Lower lobe of right lung (tissue), 2 donors: ENCODE measurements at regions not wholly inside any gene's neighbourhood (a gene's known extent, or its start where the extent isn't known, plus 50 kb on each side); places are given as distances from the start of the nearest gene placed in this dataset.

Experiments used
- ATAC-seq, 2 donors: fragments of 200-7000 bp; cut with Tn5 transposase; one replicate each; pipeline ENCODE4 v1.9.1; 2020 to 2022; ENCODE audit warnings: mild to moderate bottlenecking in 2 of 2, moderate library complexity in 2 of 2
- DNase-seq: peaks from one replicate; pipeline ENCODE4 v3.0.0-alpha.2; 2020
- H3K27ac ChIP-seq: fragments of 200-600 bp; one replicate; pipeline ENCODE4 v1.8.0; 2022
- H3K27me3 ChIP-seq: fragments of 200-600 bp; one replicate; pipeline ENCODE4 v1.8.0; 2022; ENCODE audit warnings: low read depth
- H3K36me3 ChIP-seq: fragments of 200-600 bp; one replicate; pipeline ENCODE4 v1.8.0; 2022; ENCODE audit warnings: mild to moderate bottlenecking
- H3K4me1 ChIP-seq: fragments of 200-600 bp; one replicate; pipeline ENCODE4 v1.8.0; 2022
- H3K4me3 ChIP-seq: fragments of 200-600 bp; one replicate; pipeline ENCODE4 v1.8.0; 2022; ENCODE audit warnings: mild to moderate bottlenecking
- H3K9me3 ChIP-seq: fragments of 200-600 bp; one replicate; pipeline ENCODE4 v1.8.0; 2022
- CTCF ChIP-seq: fragments of 200-600 bp; IDR thresholded peaks from one replicate; pipeline ENCODE4 v1.8.0; 2022; ENCODE audit warnings: antibody characterized with exemption, mild to moderate bottlenecking
- intact Hi-C: fragments of 100-400 bp; cut with DNase I; formaldehyde crosslinking; loops from one replicate; pipeline ENCODE4 v1.11.0; 2022
- donor health status: DM: no; HTN: yes; CAD: no; lungs with severe emphysema.

- no peak for ATAC-seq
- intact Hi-C loops: no loop called here
- DNase-seq: no peak
- H3K27ac ChIP-seq: no peak overlapping the region
- H3K36me3 ChIP-seq: no peaks in the 10 kb centered on the region
- TF ChIP-seq CTCF: no peak
- no peaks in the 10 kb centered on the region for H3K9me3 ChIP-seq
- no peaks in the 10 kb centered on the region for H3K4me1 ChIP-seq
- no peaks in the 10 kb centered on the region for H3K27me3 ChIP-seq
- no peak overlapping the region for H3K4me3 ChIP-seq
Measured at GRCh38 chr2:2935445-2936149, 442.0 kb downstream of the EIPR1 start.

- TF ChIP-seq CTCF: no peak
- H3K27ac ChIP-seq: no peak overlapping the region
- no peaks in the 10 kb centered on the region for H3K36me3 ChIP-seq
- no peak for DNase-seq
- intact Hi-C loops: no loop called here
- no peaks in the 10 kb centered on the region for H3K4me1 ChIP-seq
- H3K27me3 ChIP-seq: no peaks in the 10 kb centered on the region
- no peak overlapping the region for H3K4me3 ChIP-seq
- H3K9me3 ChIP-seq: peaks cover 4% of the 10 kb centered on the region
- no peak for ATAC-seq
Measured at GRCh38 chr2:2933426-2933825, 444.2 kb downstream of the EIPR1 start.

GRCh38 chr2:2932692-2933305 lies 444.8 kb downstream of the EIPR1 start:
- no peak overlapping the region for H3K4me3 ChIP-seq
- DNase-seq (no peak), ATAC-seq (no peak)
- H3K36me3 ChIP-seq: no peaks in the 10 kb centered on the region
- no peaks in the 10 kb centered on the region for H3K4me1 ChIP-seq
- intact Hi-C loops: no loop called here
- TF ChIP-seq CTCF: no peak
- peaks cover 4% of the 10 kb centered on the region for H3K9me3 ChIP-seq
- H3K27ac ChIP-seq: no peak overlapping the region
- no peaks in the 10 kb centered on the region for H3K27me3 ChIP-seq

- Histone ChIP-seq H3K36me3 (no peaks in the 10 kb centered on the region), H3K4me1 (no peaks in the 10 kb centered on the region), H3K27me3 (no peaks in the 10 kb centered on the region), H3K9me3 (peaks cover 4% of the 10 kb centered on the region), H3K27ac (no peak overlapping the region), H3K4me3 (no peak overlapping the region)
- ATAC-seq (no peak), DNase-seq (no peak)
- intact Hi-C loops: no loop called here
- TF ChIP-seq CTCF: no peak
Measured at GRCh38 chr2:2932189-2932588, 445.4 kb downstream of the EIPR1 start.

GRCh38 chr2:2931318-2932075 lies 446.1 kb downstream of the EIPR1 start:
- H3K27me3 ChIP-seq: no peaks in the 10 kb centered on the region
- H3K36me3 ChIP-seq: no peaks in the 10 kb centered on the region
- DNase-seq: no peak
- no peak overlapping the region for H3K27ac ChIP-seq
- intact Hi-C loops: no loop called here
- no peak for TF ChIP-seq CTCF
- ATAC-seq: no peak
- H3K9me3 ChIP-seq: peaks cover 4% of the 10 kb centered on the region
- H3K4me3 ChIP-seq: no peak overlapping the region
- no peaks in the 10 kb centered on the region for H3K4me1 ChIP-seq
